B cell (primary cell): ENCODE measurements at regions not wholly inside any gene's neighbourhood (a gene's known extent, or its start where the extent isn't known, plus 50 kb on each side); places are given as distances from the start of the nearest gene placed in this dataset.

ENCODE experiments used
- ATAC-seq: fragments of 200-7000 bp; cut with Tn5 transposase; one replicate; pipeline ENCODE4 v1.10.0; 2021; ENCODE audit warnings: low read depth, mild to moderate bottlenecking, moderate number of reproducible peaks, moderate library complexity
- CTCF ChIA-PET: fragments of 350-600 bp; sonication (Branson Sonifier 250); formaldehyde crosslinking; loops from one replicate; lab custom pipeline; 2021; ENCODE audit warnings: antibody characterized with exemption, inconsistent platforms; lab: Charles Lee
- POLR2A ChIA-PET: fragments of 350-600 bp; sonication (Branson Sonifier 250); formaldehyde crosslinking; loops from one replicate; lab custom pipeline; 2021; ENCODE audit warnings: antibody characterized with exemption; lab: Charles Lee
- DNase-seq: peaks from one replicate; pipeline ENCODE4 v3.0.0; 2013
- H2AFZ ChIP-seq: 2 replicates; pipeline ENCODE4 v1.6.1; 2012; ENCODE audit warnings: mild to moderate bottlenecking, low read depth, low read length; ENCODE audit not compliant: insufficient read depth, poor library complexity, severe bottlenecking
- H3K27ac ChIP-seq, 2 donors: 1 replicate in 1 of 2; 2 replicates in 1 of 2; pipeline ENCODE4 v1.5.1; 2012 to 2013; ENCODE audit warnings: low read length in 2 of 2, mild to moderate bottlenecking in 2 of 2, moderate library complexity in 1 of 2
- H3K27me3 ChIP-seq, 4 experiments: fragments of 200-600 bp in 1 of 4; sonication (generic) in 1 of 4; replicated peaks in 1 of 4; 1 replicate in 2 of 4; 2 replicates in 2 of 4; pipeline versions ENCODE4 v1.6.1 to v1.7.0; 2013 to 2016; ENCODE audit warnings: low read length in 3 of 4, mild to moderate bottlenecking in 2 of 4, mixed read lengths in 1 of 4, moderate library complexity in 1 of 4; ENCODE audit not compliant: insufficient read depth in 4 of 4, control insufficient read depth in 3 of 4; ENCODE audit errors: control extremely low read depth in 1 of 4
- H3K36me3 ChIP-seq, 2 experiments: replicated peaks in 1 of 2; 1 replicate in 1 of 2; 2 replicates in 1 of 2; pipeline versions ENCODE4 v1.6.1 to v1.7.1; 2013; ENCODE audit warnings: low read length in 1 of 2; ENCODE audit not compliant: insufficient read depth in 2 of 2, control insufficient read depth in 1 of 2; ENCODE audit errors: control extremely low read depth in 1 of 2, extremely low read depth in 1 of 2
- H3K4me1 ChIP-seq, 2 donors: fragments of 200-600 bp in 1 of 2; sonication (generic) in 1 of 2; 1 replicate in 1 of 2; 2 replicates in 1 of 2; pipeline versions ENCODE4 v1.5.1 to v1.6.1; 2013 to 2017; ENCODE audit warnings: low read length in 2 of 2; ENCODE audit not compliant: control insufficient read depth in 2 of 2, insufficient read depth in 2 of 2
- H3K4me2 ChIP-seq: replicated peaks from 2 replicates; pipeline ENCODE3; 2012; ENCODE audit warnings: mild to moderate bottlenecking, low read depth, low read length; ENCODE audit not compliant: poor library complexity, severe bottlenecking
- H3K4me3 ChIP-seq, 5 experiments: fragments of 200-600 bp in 1 of 5; sonication (generic) in 1 of 5; 1 replicate in 3 of 5; 2 replicates in 2 of 5; pipeline versions ENCODE4 v1.5.1 to v1.7.0; 2011 to 2016; ENCODE audit warnings: low read length in 4 of 5, mild to moderate bottlenecking in 4 of 5, low read depth in 2 of 5, control low read depth in 1 of 5, moderate library complexity in 1 of 5; ENCODE audit not compliant: insufficient read depth in 1 of 5; ENCODE audit errors: control extremely low read depth in 1 of 5, extremely low read depth in 1 of 5
- H3K79me2 ChIP-seq: fragments of 200-600 bp; sonication (generic); one replicate; pipeline ENCODE4 v1.6.0; 2016; ENCODE audit warnings: low read length; ENCODE audit not compliant: control insufficient read depth, insufficient read depth
- H3K9ac ChIP-seq: fragments of 200-600 bp; sonication (generic); 2 replicates; pipeline ENCODE4 v1.6.1; 2017; ENCODE audit warnings: mild to moderate bottlenecking, low read length, moderate library complexity
- H3K9me3 ChIP-seq, 3 donors: one replicate each; pipeline versions ENCODE4 v1.6.1 to v1.7.1; 2013; ENCODE audit warnings: low read length in 2 of 3; ENCODE audit not compliant: control insufficient read depth in 2 of 3, insufficient read depth in 1 of 3; ENCODE audit errors: control extremely low read depth in 1 of 3
- H4K20me1 ChIP-seq: 2 replicates; pipeline ENCODE4 v1.6.0; 2012; ENCODE audit warnings: mild to moderate bottlenecking, low read length; ENCODE audit not compliant: insufficient read depth, control insufficient read depth, poor library complexity, severe bottlenecking
- H3K27ac Mint-ChIP-seq: one replicate; pipeline ENCODE4 v1.8.0; 2021; ENCODE audit warnings: mixed read lengths
- H3K27me3 Mint-ChIP-seq: one replicate; pipeline ENCODE4 v1.8.0; 2021; ENCODE audit warnings: mixed read lengths
- H3K4me1 Mint-ChIP-seq: one replicate; pipeline ENCODE4 v1.8.0; 2021; ENCODE audit warnings: mixed read lengths
- H3K4me3 Mint-ChIP-seq: one replicate; pipeline ENCODE4 v1.8.0; 2021; ENCODE audit warnings: mixed read lengths
- H3K9me3 Mint-ChIP-seq: one replicate; pipeline ENCODE4 v1.8.0; 2022; ENCODE audit warnings: mixed read lengths; ENCODE audit not compliant: insufficient read depth
- CTCF ChIP-seq: fragments of 200-600 bp; IDR thresholded peaks from one replicate; pipeline ENCODE4 v1.8.0; 2022; ENCODE audit warnings: antibody characterized with exemption, mild to moderate bottlenecking
- EZH2 ChIP-seq: IDR thresholded peaks from 2 replicates; pipeline ENCODE4 v1.6.1; 2012; ENCODE audit warnings: borderline replicate concordance, low read depth, mild to moderate bottlenecking, moderate library complexity, low read length; ENCODE audit not compliant: insufficient read depth, poor library complexity, severe bottlenecking
- WGBS: methylation state at CpG from one replicate; pipeline ENCODE4 v1.1.5; 2013; ENCODE audit warnings: missing lambda C conversion rate; ENCODE audit not compliant: insufficient coverage; 5-methylcytosine and 5-hydroxymethylcytosine counted together
- intact Hi-C: fragments of 100-400 bp; cut with micrococcal nuclease; formaldehyde crosslinking; loops from one replicate; pipeline ENCODE4 v1.10.0; 2022

DNA sequence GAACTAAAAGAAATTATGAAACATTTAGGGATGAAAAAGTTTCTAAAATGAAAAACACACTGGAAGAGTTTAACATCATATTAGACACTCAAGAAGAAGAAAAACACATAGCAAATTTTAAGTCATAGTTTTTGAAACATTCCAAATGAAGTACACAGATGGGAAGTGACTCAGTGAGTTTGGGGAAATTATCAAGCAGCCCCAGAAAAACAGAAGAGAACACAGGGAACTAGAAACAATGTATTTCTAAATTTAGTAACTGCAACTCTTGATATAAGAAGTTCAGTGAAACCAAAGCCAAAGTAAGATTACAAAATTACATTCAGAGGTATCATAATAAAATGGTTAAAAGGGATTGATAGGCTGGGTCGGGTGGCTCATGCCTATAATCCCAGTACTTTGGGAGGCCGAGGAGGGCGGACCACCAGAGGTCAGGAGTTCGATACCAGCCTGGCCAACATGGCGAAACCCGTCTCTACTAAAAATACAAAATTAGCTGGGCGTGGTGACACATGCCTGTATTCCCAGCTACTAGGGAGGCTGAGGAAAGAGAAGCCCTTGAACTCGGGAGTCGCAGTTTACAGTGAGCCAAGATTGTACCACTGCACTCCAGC is 461.2 kb downstream of the KCTD8 start:
- ATAC-seq, result no peak
- H4K20me1 ChIP-seq, result no peaks in the 10 kb centered on the region
- ChIA-PET CTCF (no interaction called here), POLR2A (no interaction called here)
- H3K36me3 ChIP-seq, result no peaks in the 10 kb centered on the region
- no peak overlapping the region for H3K27ac ChIP-seq
- H3K4me1 ChIP-seq, result no peaks in the 10 kb centered on the region
- WGBS, result 94% methylated on average over 7 of the region's 9 CpGs
- H3K9ac ChIP-seq, result no peak overlapping the region
- H3K4me3 ChIP-seq, result no peak overlapping the region
- H3K27me3 ChIP-seq, result no peaks in the 10 kb centered on the region
- DNase-seq, result no peak
- H3K4me2 ChIP-seq, result no peak overlapping the region
- no peaks in the 10 kb centered on the region for H3K9me3 ChIP-seq
- Mint-ChIP-seq H3K9me3 (peaks cover 3% of the 10 kb centered on the region), H3K4me1 (no peaks in the 10 kb centered on the region), H3K27ac (no peak overlapping the region), H3K27me3 (no peaks in the 10 kb centered on the region), H3K4me3 (no peak overlapping the region)
- H2AFZ ChIP-seq, result no peak overlapping the region
- TF ChIP-seq CTCF, result no peak
- no peak for TF ChIP-seq EZH2
- intact Hi-C loops, result no loop called here
- no peaks in the 10 kb centered on the region for H3K79me2 ChIP-seq

DNA sequence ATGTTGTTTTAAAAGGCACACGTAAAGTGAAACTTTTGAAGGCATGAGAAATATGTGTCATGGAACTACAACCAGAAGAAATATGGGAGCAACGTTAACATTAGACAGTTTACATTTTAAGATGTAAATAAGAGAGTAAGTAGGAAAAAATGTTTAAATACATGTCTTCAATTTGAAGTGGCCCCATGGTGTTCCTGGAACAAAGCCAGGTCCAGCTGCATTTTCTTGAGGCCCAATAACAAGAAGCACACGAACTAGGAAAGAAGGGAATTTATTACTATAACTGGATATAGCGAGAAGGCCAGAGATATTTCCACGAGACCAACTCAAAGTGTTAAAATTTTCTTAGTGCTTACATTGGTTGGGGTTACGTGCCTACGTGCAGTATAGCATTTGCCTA is 458.1 kb downstream of the KCTD8 start:
- 100% methylated on average over 1 of the region's 7 CpGs for WGBS
- CTCF ChIA-PET, result no interaction called here
- Histone ChIP-seq H3K9me3 (peaks cover 0 to 3% (median 0%) of the 10 kb centered on the region in 3 donors), H3K4me3 (no peak overlapping the region), H3K4me1 (no peaks in the 10 kb centered on the region), H3K36me3 (no peaks in the 10 kb centered on the region), H3K79me2 (no peaks in the 10 kb centered on the region), H4K20me1 (no peaks in the 10 kb centered on the region), H3K27ac (no peak overlapping the region), H3K27me3 (no peaks in the 10 kb centered on the region), H3K4me2 (no peak overlapping the region), H3K9ac (no peak overlapping the region), H2AFZ (no peak overlapping the region)
- H3K4me1 Mint-ChIP-seq, result no peaks in the 10 kb centered on the region
- no peak overlapping the region for H3K27ac Mint-ChIP-seq
- DNase-seq (no peak), ATAC-seq (no peak)
- H3K27me3 Mint-ChIP-seq, result no peaks in the 10 kb centered on the region
- TF ChIP-seq CTCF (no peak), EZH2 (no peak)
- no peak overlapping the region for H3K4me3 Mint-ChIP-seq
- peaks cover 3% of the 10 kb centered on the region for H3K9me3 Mint-ChIP-seq
- POLR2A ChIA-PET, result no interaction called here
- intact Hi-C loops, result no loop called here
